ENCODE measurements at regions not wholly inside any gene's neighbourhood (a gene's known extent, or its start where the extent isn't known, plus 50 kb on each side); places are given as distances from the start of the nearest gene placed in this dataset.

- TF ChIP-seq, protein P1, sequence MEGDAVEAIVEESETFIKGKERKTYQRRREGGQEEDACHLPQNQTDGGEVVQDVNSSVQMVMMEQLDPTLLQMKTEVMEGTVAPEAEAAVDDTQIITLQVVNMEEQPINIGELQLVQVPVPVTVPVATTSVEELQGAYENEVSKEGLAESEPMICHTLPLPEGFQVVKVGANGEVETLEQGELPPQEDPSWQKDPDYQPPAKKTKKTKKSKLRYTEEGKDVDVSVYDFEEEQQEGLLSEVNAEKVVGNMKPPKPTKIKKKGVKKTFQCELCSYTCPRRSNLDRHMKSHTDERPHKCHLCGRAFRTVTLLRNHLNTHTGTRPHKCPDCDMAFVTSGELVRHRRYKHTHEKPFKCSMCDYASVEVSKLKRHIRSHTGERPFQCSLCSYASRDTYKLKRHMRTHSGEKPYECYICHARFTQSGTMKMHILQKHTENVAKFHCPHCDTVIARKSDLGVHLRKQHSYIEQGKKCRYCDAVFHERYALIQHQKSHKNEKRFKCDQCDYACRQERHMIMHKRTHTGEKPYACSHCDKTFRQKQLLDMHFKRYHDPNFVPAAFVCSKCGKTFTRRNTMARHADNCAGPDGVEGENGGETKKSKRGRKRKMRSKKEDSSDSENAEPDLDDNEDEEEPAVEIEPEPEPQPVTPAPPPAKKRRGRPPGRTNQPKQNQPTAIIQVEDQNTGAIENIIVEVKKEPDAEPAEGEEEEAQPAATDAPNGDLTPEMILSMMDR (IDR thresholded peaks at IDR 0.05) = no peak
- TF ChIP-seq POLR2A (IDR thresholded peaks at IDR 0.05) = no peak
Observed at GRCh38 chr3:74001436-74001835, 376.7 kb upstream of the PDZRN3 start.

Data from stomach (tissue), 4 donors.